ENCODE measurements at regions not wholly inside any gene's neighbourhood (a gene's known extent, or its start where the extent isn't known, plus 50 kb on each side); places are given as distances from the start of the nearest gene placed in this dataset.

DNA sequence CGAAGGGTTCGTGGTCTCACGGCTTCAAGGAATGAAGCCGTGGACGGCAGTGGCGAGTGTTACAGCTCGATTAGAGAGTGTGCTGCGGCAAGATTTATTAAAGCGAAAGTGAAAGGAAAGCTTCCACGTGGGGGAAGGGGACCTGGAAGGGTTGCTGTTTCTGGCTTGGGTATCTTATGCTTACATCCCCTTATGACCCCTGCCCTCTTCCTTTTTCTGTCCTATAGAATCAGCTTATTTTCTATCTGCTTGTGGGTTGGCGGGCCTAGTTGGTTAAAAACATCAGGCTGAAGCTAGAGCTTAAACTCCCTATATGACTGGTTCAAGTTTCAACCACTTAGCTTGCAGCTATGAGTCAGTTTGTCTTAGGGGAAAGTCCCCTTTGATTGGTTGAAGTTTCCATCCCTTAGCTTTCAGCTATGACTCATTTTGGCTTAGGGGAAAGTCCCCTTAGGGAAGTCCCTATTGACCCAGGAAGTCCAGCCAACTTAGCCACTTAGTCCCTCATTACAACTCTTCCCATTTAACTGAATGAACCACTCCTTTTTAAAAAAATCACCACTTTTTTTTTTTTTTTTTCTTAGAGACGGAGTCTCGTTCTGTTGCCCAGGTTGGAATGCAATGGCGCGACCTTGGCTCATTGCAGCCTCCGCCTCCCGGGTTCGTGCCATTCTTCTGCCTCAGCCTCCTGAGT, 1494.7 kb upstream of the TMEM132C start (continued):
- TF ChIP-seq, protein P1, sequence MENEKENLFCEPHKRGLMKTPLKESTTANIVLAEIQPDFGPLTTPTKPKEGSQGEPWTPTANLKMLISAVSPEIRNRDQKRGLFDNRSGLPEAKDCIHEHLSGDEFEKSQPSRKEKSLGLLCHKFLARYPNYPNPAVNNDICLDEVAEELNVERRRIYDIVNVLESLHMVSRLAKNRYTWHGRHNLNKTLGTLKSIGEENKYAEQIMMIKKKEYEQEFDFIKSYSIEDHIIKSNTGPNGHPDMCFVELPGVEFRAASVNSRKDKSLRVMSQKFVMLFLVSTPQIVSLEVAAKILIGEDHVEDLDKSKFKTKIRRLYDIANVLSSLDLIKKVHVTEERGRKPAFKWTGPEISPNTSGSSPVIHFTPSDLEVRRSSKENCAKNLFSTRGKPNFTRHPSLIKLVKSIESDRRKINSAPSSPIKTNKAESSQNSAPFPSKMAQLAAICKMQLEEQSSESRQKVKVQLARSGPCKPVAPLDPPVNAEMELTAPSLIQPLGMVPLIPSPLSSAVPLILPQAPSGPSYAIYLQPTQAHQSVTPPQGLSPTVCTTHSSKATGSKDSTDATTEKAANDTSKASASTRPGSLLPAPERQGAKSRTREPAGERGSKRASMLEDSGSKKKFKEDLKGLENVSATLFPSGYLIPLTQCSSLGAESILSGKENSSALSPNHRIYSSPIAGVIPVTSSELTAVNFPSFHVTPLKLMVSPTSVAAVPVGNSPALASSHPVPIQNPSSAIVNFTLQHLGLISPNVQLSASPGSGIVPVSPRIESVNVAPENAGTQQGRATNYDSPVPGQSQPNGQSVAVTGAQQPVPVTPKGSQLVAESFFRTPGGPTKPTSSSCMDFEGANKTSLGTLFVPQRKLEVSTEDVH (IDR thresholded peaks at IDR 0.05; ENCODE audit: low read depth, partially characterized antibody), result no peak
- TF ChIP-seq PAX5 (IDR thresholded peaks at IDR 0.05; ENCODE audit: borderline replicate concordance, low read depth, low read length) (peak; percentile 69; the same call in 1 of the 2 replicates), MXI1 (IDR thresholded peaks at IDR 0.05; ENCODE audit: low read depth, low read length) (peak; percentile 44; the same call in 1 of the 2 replicates), BCL11A (IDR thresholded peaks at IDR 0.05; ENCODE audit: low read depth, low read length) (peak; percentile 70; the same call in 1 of the 2 replicates), MTA3 (IDR thresholded peaks at IDR 0.05; ENCODE audit: borderline replicate concordance, low read length) (no peak; the same call in 1 of the 2 replicates), CBX5 (IDR thresholded peaks at IDR 0.05; ENCODE audit: low read depth) (no peak), ETV6 (conservative IDR thresholded peaks at IDR 0.05 in 1 of 2, IDR thresholded peaks at IDR 0.05 in 1 of 2; ENCODE audit: borderline replicate concordance in 1 of 2, low read depth in 1 of 2) (peak in 1 of 2 experiments; percentile 79; a peak in 1 of 4 replicates), CREB1 (IDR thresholded peaks at IDR 0.05; ENCODE audit: low read depth) (0 out of 2 replicates have a peak, but pooled peaks have one; percentile 9), ZNF622 (IDR thresholded peaks at IDR 0.05) (no peak), RAD21 (IDR thresholded peaks at IDR 0.05; ENCODE audit: insufficient read depth, low read depth, low read length) (no peak), RCOR1 (conservative IDR thresholded peaks at IDR 0.05; ENCODE audit: low read depth, low read length) (no peak), HCFC1 (IDR thresholded peaks at IDR 0.05; ENCODE audit: low read length) (no peak), JUNB (IDR thresholded peaks at IDR 0.05) (peak; percentile 97), POU2F2 (IDR thresholded peaks at IDR 0.05; ENCODE audit: borderline replicate concordance, low read depth, low read length) (no peak), ZNF217 (IDR thresholded peaks at IDR 0.05) (peak; percentile 68; the same call in 1 of the 2 replicates), KDM1A (IDR thresholded peaks at IDR 0.05; ENCODE audit: borderline replicate concordance) (no peak)
- TF ChIP-seq, protein P2, sequence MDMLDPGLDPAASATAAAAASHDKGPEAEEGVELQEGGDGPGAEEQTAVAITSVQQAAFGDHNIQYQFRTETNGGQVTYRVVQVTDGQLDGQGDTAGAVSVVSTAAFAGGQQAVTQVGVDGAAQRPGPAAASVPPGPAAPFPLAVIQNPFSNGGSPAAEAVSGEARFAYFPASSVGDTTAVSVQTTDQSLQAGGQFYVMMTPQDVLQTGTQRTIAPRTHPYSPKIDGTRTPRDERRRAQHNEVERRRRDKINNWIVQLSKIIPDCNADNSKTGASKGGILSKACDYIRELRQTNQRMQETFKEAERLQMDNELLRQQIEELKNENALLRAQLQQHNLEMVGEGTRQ (IDR thresholded peaks at IDR 0.05; ENCODE audit: borderline replicate concordance, low read depth, low read length), result no peak
- TF ChIP-seq, protein P3, sequence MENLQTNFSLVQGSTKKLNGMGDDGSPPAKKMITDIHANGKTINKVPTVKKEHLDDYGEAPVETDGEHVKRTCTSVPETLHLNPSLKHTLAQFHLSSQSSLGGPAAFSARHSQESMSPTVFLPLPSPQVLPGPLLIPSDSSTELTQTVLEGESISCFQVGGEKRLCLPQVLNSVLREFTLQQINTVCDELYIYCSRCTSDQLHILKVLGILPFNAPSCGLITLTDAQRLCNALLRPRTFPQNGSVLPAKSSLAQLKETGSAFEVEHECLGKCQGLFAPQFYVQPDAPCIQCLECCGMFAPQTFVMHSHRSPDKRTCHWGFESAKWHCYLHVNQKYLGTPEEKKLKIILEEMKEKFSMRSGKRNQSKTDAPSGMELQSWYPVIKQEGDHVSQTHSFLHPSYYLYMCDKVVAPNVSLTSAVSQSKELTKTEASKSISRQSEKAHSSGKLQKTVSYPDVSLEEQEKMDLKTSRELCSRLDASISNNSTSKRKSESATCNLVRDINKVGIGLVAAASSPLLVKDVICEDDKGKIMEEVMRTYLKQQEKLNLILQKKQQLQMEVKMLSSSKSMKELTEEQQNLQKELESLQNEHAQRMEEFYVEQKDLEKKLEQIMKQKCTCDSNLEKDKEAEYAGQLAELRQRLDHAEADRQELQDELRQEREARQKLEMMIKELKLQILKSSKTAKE (IDR thresholded peaks at IDR 0.05; ENCODE audit: low read depth, poor library complexity, severe bottlenecking), result peak; percentile 77
- TF ChIP-seq, protein P4, sequence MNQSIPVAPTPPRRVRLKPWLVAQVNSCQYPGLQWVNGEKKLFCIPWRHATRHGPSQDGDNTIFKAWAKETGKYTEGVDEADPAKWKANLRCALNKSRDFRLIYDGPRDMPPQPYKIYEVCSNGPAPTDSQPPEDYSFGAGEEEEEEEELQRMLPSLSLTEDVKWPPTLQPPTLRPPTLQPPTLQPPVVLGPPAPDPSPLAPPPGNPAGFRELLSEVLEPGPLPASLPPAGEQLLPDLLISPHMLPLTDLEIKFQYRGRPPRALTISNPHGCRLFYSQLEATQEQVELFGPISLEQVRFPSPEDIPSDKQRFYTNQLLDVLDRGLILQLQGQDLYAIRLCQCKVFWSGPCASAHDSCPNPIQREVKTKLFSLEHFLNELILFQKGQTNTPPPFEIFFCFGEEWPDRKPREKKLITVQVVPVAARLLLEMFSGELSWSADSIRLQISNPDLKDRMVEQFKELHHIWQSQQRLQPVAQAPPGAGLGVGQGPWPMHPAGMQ (IDR thresholded peaks at IDR 0.05; ENCODE audit: borderline replicate concordance), result no peak
- TF ChIP-seq, protein P5, sequence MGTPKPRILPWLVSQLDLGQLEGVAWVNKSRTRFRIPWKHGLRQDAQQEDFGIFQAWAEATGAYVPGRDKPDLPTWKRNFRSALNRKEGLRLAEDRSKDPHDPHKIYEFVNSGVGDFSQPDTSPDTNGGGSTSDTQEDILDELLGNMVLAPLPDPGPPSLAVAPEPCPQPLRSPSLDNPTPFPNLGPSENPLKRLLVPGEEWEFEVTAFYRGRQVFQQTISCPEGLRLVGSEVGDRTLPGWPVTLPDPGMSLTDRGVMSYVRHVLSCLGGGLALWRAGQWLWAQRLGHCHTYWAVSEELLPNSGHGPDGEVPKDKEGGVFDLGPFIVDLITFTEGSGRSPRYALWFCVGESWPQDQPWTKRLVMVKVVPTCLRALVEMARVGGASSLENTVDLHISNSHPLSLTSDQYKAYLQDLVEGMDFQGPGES (IDR thresholded peaks at IDR 0.05), result no peak
- TF ChIP-seq, protein P6, sequence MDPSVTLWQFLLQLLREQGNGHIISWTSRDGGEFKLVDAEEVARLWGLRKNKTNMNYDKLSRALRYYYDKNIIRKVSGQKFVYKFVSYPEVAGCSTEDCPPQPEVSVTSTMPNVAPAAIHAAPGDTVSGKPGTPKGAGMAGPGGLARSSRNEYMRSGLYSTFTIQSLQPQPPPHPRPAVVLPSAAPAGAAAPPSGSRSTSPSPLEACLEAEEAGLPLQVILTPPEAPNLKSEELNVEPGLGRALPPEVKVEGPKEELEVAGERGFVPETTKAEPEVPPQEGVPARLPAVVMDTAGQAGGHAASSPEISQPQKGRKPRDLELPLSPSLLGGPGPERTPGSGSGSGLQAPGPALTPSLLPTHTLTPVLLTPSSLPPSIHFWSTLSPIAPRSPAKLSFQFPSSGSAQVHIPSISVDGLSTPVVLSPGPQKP (IDR thresholded peaks at IDR 0.05; ENCODE audit: low read depth, low read length), result no peak
